HG03432 (cell line): ENCODE measurements at regions not wholly inside any gene's neighbourhood (a gene's known extent, or its start where the extent isn't known, plus 50 kb on each side); places are given as distances from the start of the nearest gene placed in this dataset.

ENCODE experiments used
- ATAC-seq: cut with Tn5 transposase; IDR thresholded peaks from one replicate; pipeline ENCODE4 v1.9.1; 2021; ENCODE audit warnings: mild to moderate bottlenecking, moderate library complexity; ENCODE audit not compliant: unreplicated experiment

- no peak for ATAC-seq
These were observed 1299.3 kb downstream of the BRD1 start for GRCh38 chr22:48528221-48528915.

- no peak for ATAC-seq
These were observed 1303.9 kb downstream of the BRD1 start for GRCh38 chr22:48523761-48524160.

- ATAC-seq = no peak
These were observed 1304.6 kb downstream of the BRD1 start for GRCh38 chr22:48523091-48523490.

- no peak for ATAC-seq
These were observed 1305.4 kb downstream of the BRD1 start for GRCh38 chr22:48522271-48522670.

GRCh38 chr22:48520884-48521588 is 1306.6 kb downstream of the BRD1 start:
- no peak for ATAC-seq

GRCh38 chr22:48520207-48520606 is 1307.5 kb downstream of the BRD1 start:
- ATAC-seq = no peak

- no peak for ATAC-seq
These were observed 1310.3 kb downstream of the BRD1 start for GRCh38 chr22:48517039-48518030.

- ATAC-seq = no peak
These were observed 1311.1 kb downstream of the BRD1 start for GRCh38 chr22:48516571-48516970.

- no peak for ATAC-seq
These were observed 1312.0 kb downstream of the BRD1 start for GRCh38 chr22:48515571-48516200.

- no peak for ATAC-seq
These were observed 1313.7 kb downstream of the BRD1 start for GRCh38 chr22:48513929-48514328.

GRCh38 chr22:48513446-48513845 is 1314.2 kb downstream of the BRD1 start:
- ATAC-seq = no peak

GRCh38 chr22:48511781-48512327 is 1315.8 kb downstream of the BRD1 start:
- no peak for ATAC-seq

- ATAC-seq = no peak
These were observed 1316.5 kb downstream of the BRD1 start for GRCh38 chr22:48511211-48511610.

GRCh38 chr22:48510599-48510998 is 1317.1 kb downstream of the BRD1 start:
- ATAC-seq = no peak

- no peak for ATAC-seq
These were observed 1319.9 kb downstream of the BRD1 start for GRCh38 chr22:48507595-48508350.

GRCh38 chr22:48507171-48507570 is 1320.5 kb downstream of the BRD1 start:
- ATAC-seq = no peak

- ATAC-seq = no peak
These were observed 1321.0 kb downstream of the BRD1 start for GRCh38 chr22:48506506-48507145.

GRCh38 chr22:48505891-48506290 is 1321.8 kb downstream of the BRD1 start:
- ATAC-seq = no peak

GRCh38 chr22:48504519-48505140 is 1323.0 kb downstream of the BRD1 start:
- ATAC-seq = no peak
